PC-3 (cell line): ENCODE measurements at regions not wholly inside any gene's neighbourhood (a gene's known extent, or its start where the extent isn't known, plus 50 kb on each side); places are given as distances from the start of the nearest gene placed in this dataset.

Experiments used
- ATAC-seq: fragments of 200-7000 bp; cut with Tn5 transposase; 2 replicates; pipeline ENCODE4 v1.9.1; 2020; ENCODE audit warnings: mild to moderate bottlenecking, moderate library complexity
- BruUV-seq: library from RNA; stranded (reverse); fragments of 400-500 nt; replicated peaks from 2 replicates; lab custom pipeline; 2021; lab: Mats Ljungman, UMichigan
- CTCF ChIA-PET: fragments of 300-600 bp; sonication (Branson Sonifier 250); formaldehyde crosslinking; loops from one replicate; lab custom pipeline; 2022; ENCODE audit warnings: antibody characterized with exemption; lab: Charles Lee
- POLR2A ChIA-PET: fragments of 300-600 bp; sonication (Branson Sonifier 250); formaldehyde crosslinking; loops from one replicate; lab custom pipeline; 2022; ENCODE audit warnings: antibody characterized with exemption; ENCODE audit not compliant: unreplicated experiment; lab: Charles Lee
- DNase-seq: peaks from one replicate; pipeline ENCODE4 v3.0.0-alpha.2; 2015
- H2AFZ ChIP-seq: fragments of 300-600 bp; sonication (generic); 2 replicates; pipeline ENCODE4 v1.6.0; 2016; ENCODE audit warnings: antibody characterized with exemption, low read length
- H3F3A ChIP-seq: fragments of 300-600 bp; sonication (generic); one replicate; pipeline ENCODE4 v1.6.0; 2017; ENCODE audit warnings: antibody characterized with exemption, low read length, control low read depth, mild to moderate bottlenecking; ENCODE audit not compliant: unreplicated experiment
- H3K27ac ChIP-seq: fragments of 300-600 bp; sonication (generic); 2 replicates; pipeline ENCODE4 v1.5.1; 2016; ENCODE audit warnings: mild to moderate bottlenecking, low read length
- H3K27me3 ChIP-seq: fragments of 300-600 bp; sonication (generic); 2 replicates; pipeline ENCODE4 v1.6.1; 2016; ENCODE audit warnings: low read length, mixed read lengths
- H3K36me3 ChIP-seq: fragments of 300-600 bp; sonication (generic); 2 replicates; pipeline ENCODE4 v1.6.1; 2016; ENCODE audit warnings: low read depth, mixed run types, low read length, mixed read lengths
- H3K4me1 ChIP-seq: fragments of 300-600 bp; sonication (generic); 2 replicates; pipeline ENCODE4 v1.5.1; 2016; ENCODE audit warnings: low read length; ENCODE audit not compliant: insufficient read depth
- H3K4me2 ChIP-seq: fragments of 300-600 bp; sonication (generic); 2 replicates; pipeline ENCODE4 v1.6.0; 2016; ENCODE audit warnings: low read length
- H3K4me3 ChIP-seq: fragments of 300-600 bp; sonication (generic); 2 replicates; pipeline ENCODE4 v1.5.1; 2016; ENCODE audit warnings: mild to moderate bottlenecking, low read length, mixed read lengths
- H3K79me2 ChIP-seq: fragments of 300-600 bp; sonication (generic); 2 replicates; pipeline ENCODE4 v1.6.1; 2017; ENCODE audit warnings: low read length, mixed read lengths
- H3K9ac ChIP-seq: fragments of 300-600 bp; sonication (generic); 2 replicates; pipeline ENCODE4 v1.6.0; 2016; ENCODE audit warnings: mild to moderate bottlenecking, low read length
- H3K9me2 ChIP-seq: fragments of 300-600 bp; sonication (generic); replicated peaks from 2 replicates; pipeline ENCODE4 v1.6.1; 2016; ENCODE audit warnings: mixed run types, low read length, mixed read lengths
- H3K9me3 ChIP-seq: fragments of 300-600 bp; sonication (generic); 2 replicates; pipeline ENCODE4 v1.6.1; 2016; ENCODE audit warnings: low read length, mixed read lengths
- H4K20me1 ChIP-seq: fragments of 300-600 bp; sonication (generic); 2 replicates; pipeline ENCODE4 v1.6.1; 2016; ENCODE audit warnings: low read length, mixed read lengths
- EZH2 ChIP-seq: fragments of 300-600 bp; sonication (generic); IDR thresholded peaks from one replicate; pipeline ENCODE4 v1.6.1; 2017; ENCODE audit warnings: antibody characterized with exemption, mild to moderate bottlenecking, low read length; ENCODE audit not compliant: unreplicated experiment
- EZH2phosphoT487 ChIP-seq: fragments of 300-600 bp; sonication (generic); IDR thresholded peaks from 2 replicates; pipeline ENCODE4 v1.6.1; 2018; ENCODE audit warnings: mild to moderate bottlenecking, antibody characterized with exemption, low read length, borderline replicate concordance
- intact Hi-C: fragments of 100-400 bp; cut with micrococcal nuclease; formaldehyde crosslinking; loops from 2 replicates; pipeline ENCODE4 v1.9.0; 2023
- TF ChIP-seq, protein P1 (sequence below): fragments of 300-600 bp; sonication (generic); conservative IDR thresholded peaks from 2 replicates; pipeline ENCODE4 v1.5.1; 2017; ENCODE audit warnings: antibody characterized with exemption, low read depth, mild to moderate bottlenecking, low read length

DNA sequence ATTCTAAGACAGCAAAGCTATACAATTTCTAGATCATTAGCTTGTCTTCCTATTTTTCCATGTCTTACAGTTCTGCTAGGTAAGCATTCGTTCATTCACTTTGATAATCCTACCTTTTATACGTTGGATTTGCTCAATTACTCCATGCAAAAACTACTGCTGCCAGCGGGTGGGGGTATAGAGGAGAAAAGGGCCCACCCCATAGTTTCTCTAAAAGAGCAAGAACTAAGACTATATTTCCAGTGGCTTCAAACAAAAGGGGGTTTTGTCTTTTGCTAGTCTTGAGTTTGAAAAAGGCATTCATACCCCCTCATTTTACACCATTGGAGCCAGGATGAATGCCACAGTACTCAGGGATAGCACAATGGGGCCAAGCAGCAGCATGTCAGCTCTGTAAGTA is 155.7 kb downstream of the WT1 start:
- TF ChIP-seq, protein P1, sequence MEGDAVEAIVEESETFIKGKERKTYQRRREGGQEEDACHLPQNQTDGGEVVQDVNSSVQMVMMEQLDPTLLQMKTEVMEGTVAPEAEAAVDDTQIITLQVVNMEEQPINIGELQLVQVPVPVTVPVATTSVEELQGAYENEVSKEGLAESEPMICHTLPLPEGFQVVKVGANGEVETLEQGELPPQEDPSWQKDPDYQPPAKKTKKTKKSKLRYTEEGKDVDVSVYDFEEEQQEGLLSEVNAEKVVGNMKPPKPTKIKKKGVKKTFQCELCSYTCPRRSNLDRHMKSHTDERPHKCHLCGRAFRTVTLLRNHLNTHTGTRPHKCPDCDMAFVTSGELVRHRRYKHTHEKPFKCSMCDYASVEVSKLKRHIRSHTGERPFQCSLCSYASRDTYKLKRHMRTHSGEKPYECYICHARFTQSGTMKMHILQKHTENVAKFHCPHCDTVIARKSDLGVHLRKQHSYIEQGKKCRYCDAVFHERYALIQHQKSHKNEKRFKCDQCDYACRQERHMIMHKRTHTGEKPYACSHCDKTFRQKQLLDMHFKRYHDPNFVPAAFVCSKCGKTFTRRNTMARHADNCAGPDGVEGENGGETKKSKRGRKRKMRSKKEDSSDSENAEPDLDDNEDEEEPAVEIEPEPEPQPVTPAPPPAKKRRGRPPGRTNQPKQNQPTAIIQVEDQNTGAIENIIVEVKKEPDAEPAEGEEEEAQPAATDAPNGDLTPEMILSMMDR, result no peak
- no peak for ATAC-seq
- BruUV-seq, result no TSS peak
- CTCF ChIA-PET, result interaction anchor here (0.8 kb wide), 1 partner anchor 44 kb away, joined by 4 read pairs; no protein-coding TSS in a partner anchor
- DNase-seq, result no peak
- POLR2A ChIA-PET, result no interaction called here
- H3K9me2 ChIP-seq, result no peaks in the 10 kb centered on the region
- no peak overlapping the region for H3K4me3 ChIP-seq
- no peak overlapping the region for H3K4me2 ChIP-seq
- no peak overlapping the region for H3K27ac ChIP-seq
- no peaks in the 10 kb centered on the region for H3K4me1 ChIP-seq
- H3F3A ChIP-seq, result no peaks in the 10 kb centered on the region
- intact Hi-C loops, result no loop called here
- H3K9me3 ChIP-seq, result no peaks in the 10 kb centered on the region
- H3K9ac ChIP-seq, result no peak overlapping the region
- no peak overlapping the region for H2AFZ ChIP-seq
- no peaks in the 10 kb centered on the region for H4K20me1 ChIP-seq
- H3K27me3 ChIP-seq, result peaks cover 48% of the 10 kb centered on the region
- no peaks in the 10 kb centered on the region for H3K36me3 ChIP-seq
- H3K79me2 ChIP-seq, result no peaks in the 10 kb centered on the region

DNA sequence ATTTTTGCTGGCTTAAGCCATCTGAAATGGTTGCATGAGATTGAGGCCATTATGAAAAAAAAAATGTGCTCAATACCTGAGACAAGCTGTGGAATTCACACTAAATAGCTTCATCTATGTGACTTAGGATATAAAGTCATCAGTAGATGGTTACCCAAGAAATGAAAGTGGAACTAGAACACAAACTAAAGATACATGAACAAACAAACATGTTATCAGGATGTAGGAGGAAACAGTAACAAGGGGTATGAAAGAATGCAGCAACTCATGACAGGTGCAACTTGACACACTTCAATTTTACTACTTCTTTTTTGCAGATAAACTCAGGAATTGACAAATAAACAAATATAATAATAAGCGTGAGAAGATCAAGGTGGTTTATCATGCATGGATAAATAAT is 155.0 kb downstream of the WT1 start:
- Histone ChIP-seq H3K9ac (no peak overlapping the region), H3K4me3 (no peak overlapping the region), H3K9me2 (no peaks in the 10 kb centered on the region), H3K9me3 (no peaks in the 10 kb centered on the region), H2AFZ (no peak overlapping the region), H3K79me2 (no peaks in the 10 kb centered on the region), H3K27me3 (peaks cover 42% of the 10 kb centered on the region), H4K20me1 (no peaks in the 10 kb centered on the region), H3K36me3 (no peaks in the 10 kb centered on the region), H3K27ac (no peak overlapping the region), H3K4me1 (no peaks in the 10 kb centered on the region), H3F3A (no peaks in the 10 kb centered on the region), H3K4me2 (no peak overlapping the region)
- intact Hi-C loops, result no loop called here
- ATAC-seq, result no peak
- ChIA-PET CTCF (no interaction called here), POLR2A (no interaction called here)
- no TSS peak for BruUV-seq
- DNase-seq, result no peak
- no peak for TF ChIP-seq EZH2phosphoT487
- TF ChIP-seq, protein P1, result no peak
- no peak for TF ChIP-seq EZH2

DNA sequence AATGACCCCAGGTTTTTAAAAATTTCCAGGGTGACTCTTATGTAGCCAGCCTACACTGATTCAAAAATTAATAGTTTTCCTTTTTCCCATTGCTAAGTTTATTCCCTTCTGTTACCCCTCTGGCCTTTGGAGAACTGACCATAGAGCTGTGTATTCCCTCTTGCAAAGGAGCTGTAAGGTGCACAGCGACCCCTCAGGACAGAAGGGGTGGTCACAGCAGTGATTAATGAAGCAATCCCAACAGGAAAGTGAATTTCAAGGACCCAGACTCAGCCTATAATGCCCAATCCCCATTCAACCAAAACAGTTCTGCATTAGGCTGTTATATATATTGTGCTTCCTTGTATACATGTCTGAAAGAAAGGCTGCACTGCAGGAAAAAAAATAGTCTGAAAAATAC is 147.1 kb downstream of the WT1 start:
- H3K27me3 ChIP-seq, result peaks cover 37% of the 10 kb centered on the region
- no peak overlapping the region for H3K9ac ChIP-seq
- ChIA-PET POLR2A (no interaction called here), CTCF (no interaction called here)
- H4K20me1 ChIP-seq, result no peaks in the 10 kb centered on the region
- no peaks in the 10 kb centered on the region for H3K9me2 ChIP-seq
- TF ChIP-seq, protein P1, result peak; percentile 42; the same call in 1 of the 2 replicates
- TF ChIP-seq EZH2 (no peak), EZH2phosphoT487 (no peak)
- no TSS peak for BruUV-seq
- no peak for ATAC-seq
- DNase-seq, result no peak
- no peak overlapping the region for H3K4me2 ChIP-seq
- intact Hi-C loops, result no loop called here
- no peaks in the 10 kb centered on the region for H3K36me3 ChIP-seq
- no peaks in the 10 kb centered on the region for H3F3A ChIP-seq
- no peak overlapping the region for H3K27ac ChIP-seq
- no peaks in the 10 kb centered on the region for H3K4me1 ChIP-seq
- no peak overlapping the region for H3K4me3 ChIP-seq
- H3K79me2 ChIP-seq, result no peaks in the 10 kb centered on the region
- H2AFZ ChIP-seq, result no peak overlapping the region
- H3K9me3 ChIP-seq, result no peaks in the 10 kb centered on the region
